AG04449 (cell line): ENCODE measurements at regions not wholly inside any gene's neighbourhood (a gene's known extent, or its start where the extent isn't known, plus 50 kb on each side); places are given as distances from the start of the nearest gene placed in this dataset.

Experiments used
- CTCF ChIA-PET: fragments of 350-600 bp; formaldehyde crosslinking; extraction: SDS; loops from one replicate; lab custom pipeline; 2021; ENCODE audit warnings: antibody characterized with exemption; lab: Yijun Ruan, JAX
- POLR2A ChIA-PET: fragments of 400-600, 350-600 bp; formaldehyde crosslinking; extraction: SDS; loops from one replicate; lab custom pipeline; 2020; ENCODE audit warnings: antibody characterized with exemption, inconsistent platforms; lab: Yijun Ruan, JAX
- DNase-seq: peaks from one replicate; pipeline ENCODE4 v3.0.0-alpha.2; 2010; ENCODE audit warnings: low read depth, low spot score
- H3K4me3 ChIP-seq: 2 replicates; pipeline ENCODE4 v1.5.1; 2011; ENCODE audit warnings: low read depth, mild to moderate bottlenecking, control low read depth, low read length
- TF ChIP-seq, protein P1 (sequence below): IDR thresholded peaks from one replicate; pipeline ENCODE4 v1.5.1; 2011; ENCODE audit warnings: mild to moderate bottlenecking, moderate library complexity, low read length, control low read depth, inconsistent platforms; ENCODE audit not compliant: insufficient read depth; ENCODE audit errors: missing control alignments

DNA sequence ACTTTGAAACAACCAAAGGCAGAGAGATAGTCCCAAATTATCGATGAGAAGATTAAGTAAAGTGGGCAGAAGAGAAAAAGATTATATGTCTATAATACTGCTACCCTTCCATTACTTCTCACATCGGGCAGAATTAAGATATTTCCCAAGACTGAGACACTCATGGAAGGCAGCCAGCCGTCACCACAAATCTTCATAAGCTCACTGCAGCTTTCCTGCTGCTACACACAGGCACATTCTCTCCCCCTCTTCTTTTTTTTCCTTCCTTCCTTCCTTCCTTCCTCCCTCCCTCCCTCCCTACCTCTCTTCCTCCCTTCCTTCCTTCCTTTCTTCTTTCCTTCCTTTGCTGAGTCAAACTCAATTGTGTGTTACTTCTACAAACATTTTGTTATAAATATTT lies 58.7 kb upstream of the SPATA31C2 start:
- H3K4me3 ChIP-seq = no peak overlapping the region
- CTCF ChIA-PET = no interaction called here
- peak; percentile 36 for DNase-seq
- TF ChIP-seq, protein P1, sequence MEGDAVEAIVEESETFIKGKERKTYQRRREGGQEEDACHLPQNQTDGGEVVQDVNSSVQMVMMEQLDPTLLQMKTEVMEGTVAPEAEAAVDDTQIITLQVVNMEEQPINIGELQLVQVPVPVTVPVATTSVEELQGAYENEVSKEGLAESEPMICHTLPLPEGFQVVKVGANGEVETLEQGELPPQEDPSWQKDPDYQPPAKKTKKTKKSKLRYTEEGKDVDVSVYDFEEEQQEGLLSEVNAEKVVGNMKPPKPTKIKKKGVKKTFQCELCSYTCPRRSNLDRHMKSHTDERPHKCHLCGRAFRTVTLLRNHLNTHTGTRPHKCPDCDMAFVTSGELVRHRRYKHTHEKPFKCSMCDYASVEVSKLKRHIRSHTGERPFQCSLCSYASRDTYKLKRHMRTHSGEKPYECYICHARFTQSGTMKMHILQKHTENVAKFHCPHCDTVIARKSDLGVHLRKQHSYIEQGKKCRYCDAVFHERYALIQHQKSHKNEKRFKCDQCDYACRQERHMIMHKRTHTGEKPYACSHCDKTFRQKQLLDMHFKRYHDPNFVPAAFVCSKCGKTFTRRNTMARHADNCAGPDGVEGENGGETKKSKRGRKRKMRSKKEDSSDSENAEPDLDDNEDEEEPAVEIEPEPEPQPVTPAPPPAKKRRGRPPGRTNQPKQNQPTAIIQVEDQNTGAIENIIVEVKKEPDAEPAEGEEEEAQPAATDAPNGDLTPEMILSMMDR = no peak
- POLR2A ChIA-PET = no interaction called here

DNA sequence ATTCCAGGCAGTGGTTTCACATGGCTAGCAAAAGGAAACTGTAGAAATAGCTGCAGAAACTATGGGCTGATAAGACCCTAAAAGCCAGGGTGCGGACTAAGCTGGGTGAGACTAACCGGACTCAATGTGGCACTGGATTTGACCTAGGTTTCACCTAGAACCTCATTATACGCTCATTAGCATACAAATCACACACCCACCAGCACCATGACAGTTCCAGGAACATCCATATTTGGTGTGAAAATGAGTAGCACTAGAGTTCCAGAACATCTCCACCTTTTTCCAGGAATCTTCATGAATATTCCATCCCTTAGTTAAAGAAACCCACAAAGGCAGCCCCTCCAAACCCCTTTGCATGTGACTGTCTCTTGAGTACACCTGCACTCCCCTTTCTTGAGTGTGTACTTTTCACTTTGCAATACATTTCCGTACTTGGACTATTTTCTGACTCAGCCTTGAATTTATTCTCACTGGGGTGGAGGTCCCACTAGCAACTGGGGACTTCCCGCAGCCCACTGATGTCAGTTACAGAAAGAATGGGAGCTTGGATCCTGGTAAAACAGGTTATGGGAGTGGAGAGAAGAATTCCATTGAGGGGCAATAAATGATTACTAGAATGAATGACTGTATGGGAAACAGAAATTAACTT lies 58.0 kb upstream of the SPATA31C2 start:
- no peak overlapping the region for H3K4me3 ChIP-seq
- DNase-seq = no peak
- ChIA-PET CTCF (no interaction called here), POLR2A (no interaction called here)
- TF ChIP-seq, protein P1 = no peak

DNA sequence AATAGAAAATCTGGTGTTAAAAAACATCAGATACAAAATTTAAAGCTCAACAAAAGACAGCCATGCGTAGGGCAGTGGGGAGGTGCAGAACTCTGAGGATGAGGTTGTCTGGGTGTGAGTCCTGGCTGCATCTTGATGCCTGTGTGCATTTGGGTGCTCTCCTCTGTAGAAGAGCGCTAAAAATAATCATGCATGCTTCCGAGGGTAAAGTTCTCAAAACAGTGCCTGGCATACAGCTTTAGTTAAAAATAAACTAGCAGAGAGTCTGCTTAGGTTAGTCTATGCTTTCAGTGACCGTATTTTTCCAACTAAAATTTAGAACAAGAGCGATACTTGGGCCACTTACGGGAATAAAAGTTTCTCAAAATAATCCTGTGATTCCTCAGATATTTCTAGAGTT lies 55.5 kb upstream of the SPATA31C2 start:
- TF ChIP-seq, protein P1 = no peak
- POLR2A ChIA-PET = no interaction called here
- no peak overlapping the region for H3K4me3 ChIP-seq
- no peak for DNase-seq
- CTCF ChIA-PET = no interaction called here

DNA sequence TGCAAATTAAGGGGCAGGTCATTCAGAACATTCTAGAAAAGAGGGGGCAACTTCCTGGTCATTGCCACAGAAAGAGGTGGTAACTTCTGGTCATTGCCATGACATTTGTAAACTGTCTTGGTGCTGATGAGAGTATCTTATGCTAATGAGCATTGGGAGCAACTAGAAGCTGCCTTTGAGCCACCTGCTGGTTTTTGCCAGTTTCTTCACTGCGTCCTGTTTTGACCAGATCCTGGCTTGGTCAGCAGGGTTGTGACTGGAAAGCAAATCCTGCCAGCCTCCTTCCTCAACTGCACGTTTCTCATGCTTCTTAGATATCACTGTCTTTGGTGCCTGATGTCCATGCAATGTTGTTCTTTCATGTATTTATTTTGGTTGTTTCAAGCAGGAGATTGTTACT lies 53.2 kb upstream of the SPATA31C2 start:
- TF ChIP-seq, protein P1 = no peak
- POLR2A ChIA-PET = no interaction called here
- no peak overlapping the region for H3K4me3 ChIP-seq
- CTCF ChIA-PET = no interaction called here
- no peak for DNase-seq

DNA sequence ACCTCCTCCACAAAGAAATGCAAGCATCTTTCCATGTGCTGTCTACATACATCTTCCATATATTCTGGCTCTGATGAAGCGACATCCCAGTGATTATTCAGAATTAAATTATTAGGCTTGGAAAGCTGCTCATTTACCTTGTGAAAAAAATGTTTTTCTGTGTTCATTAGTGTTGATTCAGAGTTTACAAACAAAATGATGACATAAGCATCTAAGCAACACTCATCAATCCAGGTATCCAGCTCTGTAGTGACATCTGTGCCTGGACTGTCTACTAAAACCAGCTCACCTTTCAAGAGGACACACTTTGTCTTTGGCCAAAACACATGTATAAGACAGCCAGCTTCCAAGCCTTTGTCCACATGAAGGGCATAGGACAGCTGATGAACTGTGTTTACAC lies 51.1 kb upstream of the SPATA31C2 start:
- no peak overlapping the region for H3K4me3 ChIP-seq
- POLR2A ChIA-PET = no interaction called here
- TF ChIP-seq, protein P1 = no peak
- CTCF ChIA-PET = interaction anchor here (0.6 to 1.4 kb wide), 4 partner anchors 14 to 558 kb away, joined by 3 to 5 read pairs (median 3); no protein-coding TSS in a partner anchor
- DNase-seq = no peak
